Panc1 (cell line): ENCODE measurements at regions not wholly inside any gene's neighbourhood (a gene's known extent, or its start where the extent isn't known, plus 50 kb on each side); places are given as distances from the start of the nearest gene placed in this dataset.

ENCODE experiments used
- ATAC-seq: fragments of 200-7000 bp; cut with Tn5 transposase; 2 replicates; pipeline ENCODE4 v1.9.1; 2020; ENCODE audit warnings: mild to moderate bottlenecking, moderate library complexity
- BruUV-seq: library from RNA; stranded (reverse); fragments of 400-500 nt; replicated peaks from 2 replicates; lab custom pipeline; 2021; lab: Mats Ljungman, UMichigan
- CTCF ChIA-PET: fragments of 300-600 bp; sonication (Branson Sonifier 250); formaldehyde crosslinking; loops from one replicate; lab custom pipeline; 2022; ENCODE audit warnings: antibody characterized with exemption; lab: Charles Lee
- POLR2A ChIA-PET: fragments of 300-600 bp; sonication (Branson Sonifier 250); formaldehyde crosslinking; loops from one replicate; lab custom pipeline; 2022; ENCODE audit warnings: antibody characterized with exemption; lab: Charles Lee
- DNase-seq: peaks from one replicate; pipeline ENCODE4 v3.0.0-alpha.2; 2010; ENCODE audit warnings: low read depth, low spot score
- H3K27ac ChIP-seq: 2 replicates; pipeline ENCODE4 v1.5.1; 2011; ENCODE audit warnings: mild to moderate bottlenecking, low read length, inconsistent platforms
- H3K27me3 ChIP-seq: fragments of 200-500 bp; sonication (Bioruptor generic); 2 replicates; pipeline ENCODE4 v1.6.0; 2014; ENCODE audit warnings: low read length, inconsistent platforms; ENCODE audit not compliant: control insufficient read depth, insufficient read depth
- H3K36me3 ChIP-seq: fragments of 200-500 bp; sonication (Bioruptor generic); 2 replicates; pipeline ENCODE4 v1.5.1; 2014; ENCODE audit warnings: inconsistent platforms, mild to moderate bottlenecking, low read length, moderate library complexity; ENCODE audit not compliant: control insufficient read depth, insufficient read depth
- H3K4me1 ChIP-seq: 2 replicates; pipeline ENCODE4 v1.5.1; 2011; ENCODE audit warnings: inconsistent platforms, mild to moderate bottlenecking, low read length, moderate library complexity; ENCODE audit not compliant: control insufficient read depth, insufficient read depth
- H3K4me3 ChIP-seq, 2 experiments: 2 replicates each; pipeline ENCODE4 v1.5.1; 2011 to 2012; ENCODE audit warnings: low read depth in 2 of 2, low read length in 2 of 2, mild to moderate bottlenecking in 2 of 2, inconsistent platforms in 1 of 2, moderate library complexity in 1 of 2
- H3K9me3 ChIP-seq: fragments of 200-500 bp; sonication (Bioruptor generic); 2 replicates; pipeline ENCODE4 v1.5.1; 2014; ENCODE audit warnings: low read depth, mild to moderate bottlenecking, inconsistent platforms, low read length, moderate library complexity; ENCODE audit not compliant: control insufficient read depth, insufficient read depth
- CTCF ChIP-seq: fragments of 450-650 bp; IDR thresholded peaks from 2 replicates; pipeline ENCODE4 v1.5.1; 2017; ENCODE audit warnings: mild to moderate bottlenecking
- POLR2AphosphoS5 ChIP-seq: IDR thresholded peaks from 2 replicates; pipeline ENCODE4 v1.6.1; 2012; ENCODE audit warnings: mild to moderate bottlenecking, low read depth, low read length, moderate library complexity
- REST ChIP-seq, 2 experiments: IDR thresholded peaks; 2 replicates each; pipeline ENCODE4 v1.6.1; 2011 to 2012; ENCODE audit warnings: low read depth in 2 of 2, control low read depth in 1 of 2, low read length in 1 of 2, mild to moderate bottlenecking in 1 of 2, moderate library complexity in 1 of 2; ENCODE audit not compliant: insufficient read depth in 1 of 2
- SIN3A ChIP-seq: IDR thresholded peaks from 2 replicates; pipeline ENCODE4 v1.6.1; 2012; ENCODE audit warnings: low read depth, mild to moderate bottlenecking, low read length, moderate library complexity, borderline replicate concordance; ENCODE audit not compliant: insufficient read depth
- TCF7L2 ChIP-seq: IDR thresholded peaks from 2 replicates; pipeline ENCODE4 v1.6.1; 2011; ENCODE audit warnings: mild to moderate bottlenecking, low read depth, low read length, inconsistent platforms
- in situ Hi-C: cut with HindIII; loops from 2 replicates; pipeline ENCODE4 v1.10.0; 2016; ENCODE audit warnings: low sequenced_read_pairs, low pct_unique_long_range_greater_than_20kb
- intact Hi-C: fragments of 100-400 bp; cut with micrococcal nuclease; formaldehyde crosslinking; loops from one replicate; pipeline ENCODE4 v1.10.0; 2022; ENCODE audit not compliant: unreplicated experiment

- Histone ChIP-seq H3K4me3 (no peak overlapping the region), H3K9me3 (no peaks in the 10 kb centered on the region), H3K27ac (no peak overlapping the region), H3K36me3 (no peaks in the 10 kb centered on the region), H3K4me1 (no peaks in the 10 kb centered on the region), H3K27me3 (no peaks in the 10 kb centered on the region)
- ChIA-PET POLR2A (no interaction called here), CTCF (no interaction called here)
- BruUV-seq = no TSS peak
- no peak for TF ChIP-seq SIN3A
- no peak for TF ChIP-seq TCF7L2
- TF ChIP-seq REST (IDR thresholded peaks at IDR 0.05; ENCODE audit: insufficient read depth in 1 of 2, low read depth in 2 of 2, low read length in 1 of 2) = no peak
- TF ChIP-seq POLR2AphosphoS5 = no peak
- TF ChIP-seq CTCF = no peak
- intact Hi-C loops (no loop called here), in situ Hi-C loops (no loop called here)
- ATAC-seq (no peak), DNase-seq (no peak)
Measured at GRCh38 chr11:127269911-127270310, 269.3 kb upstream of the KIRREL3 start.

GRCh38 chr11:127268932-127269331, 268.4 kb upstream of the KIRREL3 start:
- no TSS peak for BruUV-seq
- H3K9me3 ChIP-seq = no peaks in the 10 kb centered on the region
- H3K4me1 ChIP-seq = no peaks in the 10 kb centered on the region
- in situ Hi-C loops (no loop called here), intact Hi-C loops (no loop called here)
- no peak overlapping the region for H3K27ac ChIP-seq
- ATAC-seq (no peak), DNase-seq (no peak)
- POLR2A ChIA-PET = no interaction called here
- H3K4me3 ChIP-seq = no peak overlapping the region
- CTCF ChIA-PET = no interaction called here
- H3K27me3 ChIP-seq = no peaks in the 10 kb centered on the region
- H3K36me3 ChIP-seq = no peaks in the 10 kb centered on the region
- no peak for TF ChIP-seq SIN3A
- TF ChIP-seq CTCF = no peak
- TF ChIP-seq TCF7L2 = no peak
- no peak for TF ChIP-seq REST (IDR thresholded peaks at IDR 0.05; ENCODE audit: insufficient read depth in 1 of 2, low read depth in 2 of 2, low read length in 1 of 2)
- TF ChIP-seq POLR2AphosphoS5 = no peak
